HepG2 (cell line): ENCODE measurements at regions not wholly inside any gene's neighbourhood (a gene's known extent, or its start where the extent isn't known, plus 50 kb on each side); places are given as distances from the start of the nearest gene placed in this dataset.

ENCODE experiments used
- ATF3 ChIP-seq: sonication (generic); formaldehyde crosslinking; IDR thresholded peaks from 2 replicates; pipeline ENCODE4 v1.4.0; 2020; ENCODE audit warnings: missing genetic modification reagents
- CTCF ChIP-seq: sonication (generic); formaldehyde crosslinking; IDR thresholded peaks from 2 replicates; pipeline ENCODE4 v1.5.0; 2020; ENCODE audit warnings: mild to moderate bottlenecking, missing genetic modification reagents, moderate library complexity
- EED ChIP-seq: sonication (generic); formaldehyde crosslinking; IDR thresholded peaks from 2 replicates; pipeline ENCODE4 v1.5.0; 2020; ENCODE audit warnings: mild to moderate bottlenecking, missing genetic modification reagents
- EP300 ChIP-seq, 3 experiments: sonication (generic) in 1 of 3; formaldehyde crosslinking in 1 of 3; IDR thresholded peaks; 2 replicates each; pipeline versions ENCODE4 v1.5.1 to v1.6.1; 2011 to 2020; ENCODE audit warnings: low read depth in 2 of 3, low read length in 2 of 3, borderline replicate concordance in 1 of 3, improper control_type of control experiment in 1 of 3, mild to moderate bottlenecking in 1 of 3, missing genetic modification reagents in 1 of 3, moderate library complexity in 1 of 3
- FOSL1 ChIP-seq: sonication (generic); formaldehyde crosslinking; IDR thresholded peaks from 2 replicates; pipeline ENCODE4 v1.9.0; 2021; ENCODE audit warnings: missing genetic modification reagents, borderline replicate concordance
- POLR2A ChIP-seq, 2 experiments: IDR thresholded peaks; 2 replicates each; pipeline ENCODE4 v1.6.1; 2011; ENCODE audit warnings: low read depth in 2 of 2, low read length in 2 of 2, mild to moderate bottlenecking in 1 of 2, moderate library complexity in 1 of 2; ENCODE audit not compliant: insufficient read depth in 1 of 2
- RCOR2 ChIP-seq: IDR thresholded peaks from 2 replicates; pipeline ENCODE4 v1.6.1; 2016; ENCODE audit warnings: missing biosample characterization, missing genetic modification reagents
- ZBTB7A ChIP-seq: sonication (generic); formaldehyde crosslinking; IDR thresholded peaks from 2 replicates; pipeline ENCODE4 v1.8.0; 2022; ENCODE audit warnings: mild to moderate bottlenecking, missing genetic modification reagents
- ZNF292 ChIP-seq: sonication (generic); formaldehyde crosslinking; IDR thresholded peaks from 2 replicates; pipeline ENCODE4 v1.8.1; 2022; ENCODE audit warnings: mild to moderate bottlenecking, low read depth, missing genetic modification reagents, borderline replicate concordance

GRCh38 chr6:67676892-67677291 is 958.2 kb upstream of the ADGRB3 start:
- TF ChIP-seq FOSL1: no peak
- no peak for TF ChIP-seq ATF3 (CRISPR knock-in tag)
- TF ChIP-seq CTCF (CRISPR knock-in tag): no peak
- TF ChIP-seq EP300 (IDR thresholded peaks at IDR 0.05; ENCODE audit: low read depth in 2 of 2, low read length in 2 of 2): no peak
- no peak for TF ChIP-seq EP300 (CRISPR knock-in tag; IDR thresholded peaks at IDR 0.05; ENCODE audit: borderline replicate concordance)
- TF ChIP-seq RCOR2 (CRISPR knock-in tag): no peak
- TF ChIP-seq POLR2A (IDR thresholded peaks at IDR 0.05; ENCODE audit: insufficient read depth in 1 of 2, low read depth in 2 of 2, low read length in 2 of 2): no peak
- no peak for TF ChIP-seq EED (CRISPR knock-in tag)
- TF ChIP-seq ZNF292: no peak
- TF ChIP-seq ZBTB7A: no peak
